Natural killer cell treated with Interleukin-12 subunit alpha and Interleukin-12 subunit beta and Interleukin-15 and Interleukin-18, amount 100 ng/mL, for 72 hours (primary cell): ENCODE measurements at regions not wholly inside any gene's neighbourhood (a gene's known extent, or its start where the extent isn't known, plus 50 kb on each side); places are given as distances from the start of the nearest gene placed in this dataset.

Source experiments
- ATAC-seq, 2 donors: fragments of 150-1000 bp; cut with Tn5 transposase in 1 of 2; sonication (Bioruptor Pico), chemical (Tn5 transposase) in 1 of 2; 2 replicates each; pipeline ENCODE4 v1.10.0; 2021
- DNase-seq: peaks from one replicate; pipeline ENCODE4 v3.0.0; 2022; ENCODE audit warnings: low spot score
- H3K27ac Mint-ChIP-seq, 2 donors: 1 replicate in 1 of 2; 2 replicates in 1 of 2; pipeline ENCODE4 v1.8.0; 2022; ENCODE audit warnings: mixed read lengths in 2 of 2, mild to moderate bottlenecking in 1 of 2, moderate library complexity in 1 of 2
- H3K27me3 Mint-ChIP-seq, 2 donors: 1 replicate in 1 of 2; 2 replicates in 1 of 2; pipeline ENCODE4 v1.8.0; 2022; ENCODE audit warnings: mixed read lengths in 2 of 2
- H3K36me3 Mint-ChIP-seq: one replicate; pipeline ENCODE4 v1.8.0; 2022; ENCODE audit warnings: mixed read lengths
- H3K4me1 Mint-ChIP-seq, 2 donors: 1 replicate in 1 of 2; 2 replicates in 1 of 2; pipeline ENCODE4 v1.8.0; 2022; ENCODE audit warnings: low read depth in 2 of 2, mixed read lengths in 2 of 2, mild to moderate bottlenecking in 1 of 2
- H3K4me3 Mint-ChIP-seq: one replicate; pipeline ENCODE4 v1.8.0; 2022; ENCODE audit warnings: mixed read lengths
- H3K9me3 Mint-ChIP-seq: 2 replicates; pipeline ENCODE4 v1.8.0; 2022; ENCODE audit warnings: mixed read lengths

DNA sequence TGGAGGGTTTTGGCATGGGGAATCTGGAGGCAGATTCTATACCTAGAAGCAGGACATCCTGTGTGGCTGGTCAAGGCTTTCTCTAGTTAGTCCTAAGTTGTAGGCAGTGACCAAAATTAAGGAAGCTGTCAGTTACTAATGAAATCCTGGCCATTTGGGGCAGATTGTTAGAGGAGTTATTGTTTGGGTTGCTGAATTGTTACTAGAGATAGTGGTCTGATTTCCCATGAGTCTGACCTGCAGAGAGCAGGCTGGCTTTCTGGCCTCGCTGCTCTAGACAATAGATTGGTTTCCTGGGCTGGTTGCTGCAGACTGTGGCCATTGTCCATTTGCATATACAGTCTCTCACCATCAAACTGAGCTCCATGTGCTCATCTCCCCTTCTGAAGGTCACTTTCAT is 205.0 kb upstream of the SASH1 start:
- ATAC-seq = no peak
- Mint-ChIP-seq H3K27ac (no peak overlapping the region), H3K4me1 (no peaks in the 10 kb centered on the region), H3K27me3 (peaks cover 8% of the 10 kb centered on the region in 2 donors), H3K9me3 (peaks cover 8% of the 10 kb centered on the region), H3K4me3 (no peak overlapping the region), H3K36me3 (no peaks in the 10 kb centered on the region)
- no peak for DNase-seq

DNA sequence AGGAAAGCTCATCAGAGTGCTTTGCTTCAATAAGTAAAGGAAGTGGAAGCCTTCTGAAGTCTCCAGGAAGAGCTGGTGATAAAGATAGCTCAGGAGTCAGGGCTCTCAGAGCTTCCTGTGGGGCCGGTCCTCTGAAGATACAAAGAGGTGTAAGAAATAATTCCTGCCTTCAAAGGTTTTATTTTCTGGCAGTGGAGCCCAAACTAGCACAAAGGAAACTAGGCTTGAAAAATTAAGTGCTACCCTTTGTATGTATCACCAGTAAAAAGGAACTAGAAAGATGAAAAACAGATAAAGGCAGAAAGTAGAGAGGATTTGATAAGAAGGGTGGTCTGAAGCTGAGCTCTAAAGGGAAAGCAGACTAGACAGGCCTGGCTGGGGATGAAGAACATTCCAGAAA is 204.1 kb upstream of the SASH1 start:
- DNase-seq (no peak), ATAC-seq (no peak)
- Mint-ChIP-seq H3K36me3 (no peaks in the 10 kb centered on the region), H3K27ac (no peak overlapping the region), H3K4me3 (no peak overlapping the region), H3K27me3 (peaks cover 14 to 17% of the 10 kb centered on the region in 2 donors), H3K4me1 (no peaks in the 10 kb centered on the region), H3K9me3 (peaks cover 8% of the 10 kb centered on the region)

DNA sequence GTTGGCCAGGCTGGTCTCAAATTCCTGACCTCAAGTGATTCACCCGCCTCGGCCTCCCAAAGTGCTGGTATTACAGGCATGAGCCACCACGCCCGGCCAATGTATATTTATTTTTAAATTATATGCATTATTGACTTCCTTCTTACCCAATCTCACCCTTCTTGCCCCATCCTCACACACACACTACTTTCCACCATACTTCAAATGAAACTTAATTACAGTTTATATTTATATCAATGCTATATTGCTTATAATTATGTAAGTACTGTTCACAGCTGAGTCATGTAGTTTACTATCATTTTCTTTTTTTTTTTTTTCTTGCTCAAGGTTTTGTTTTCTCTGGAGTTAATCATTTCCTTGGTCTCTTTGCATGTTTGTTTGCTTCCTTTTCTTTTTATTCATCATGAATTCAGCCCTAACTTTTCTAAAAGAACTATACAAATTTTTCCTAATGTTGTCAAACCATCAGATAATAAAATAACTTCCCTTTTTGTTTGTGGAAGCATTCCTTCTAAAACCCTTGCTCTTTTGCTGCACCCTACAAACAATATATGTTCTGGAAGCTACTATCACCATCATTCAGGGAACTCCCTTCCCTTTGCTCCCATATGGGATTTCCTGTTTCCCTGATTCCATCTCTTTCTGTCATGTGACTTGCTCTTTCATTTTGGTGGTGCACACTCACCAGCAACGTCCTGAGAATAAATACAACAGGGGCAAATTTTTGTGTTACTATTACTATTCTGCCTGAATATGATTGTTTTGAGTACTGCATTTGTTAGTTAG is 201.7 kb upstream of the SASH1 start:
- no peak overlapping the region for H3K27ac Mint-ChIP-seq
- peaks cover 8% of the 10 kb centered on the region for H3K9me3 Mint-ChIP-seq
- no peak for ATAC-seq
- H3K4me1 Mint-ChIP-seq = no peaks in the 10 kb centered on the region
- H3K27me3 Mint-ChIP-seq = peaks cover 13 to 19% of the 10 kb centered on the region in 2 donors
- no peak overlapping the region for H3K4me3 Mint-ChIP-seq
- H3K36me3 Mint-ChIP-seq = no peaks in the 10 kb centered on the region
- DNase-seq = no peak

DNA sequence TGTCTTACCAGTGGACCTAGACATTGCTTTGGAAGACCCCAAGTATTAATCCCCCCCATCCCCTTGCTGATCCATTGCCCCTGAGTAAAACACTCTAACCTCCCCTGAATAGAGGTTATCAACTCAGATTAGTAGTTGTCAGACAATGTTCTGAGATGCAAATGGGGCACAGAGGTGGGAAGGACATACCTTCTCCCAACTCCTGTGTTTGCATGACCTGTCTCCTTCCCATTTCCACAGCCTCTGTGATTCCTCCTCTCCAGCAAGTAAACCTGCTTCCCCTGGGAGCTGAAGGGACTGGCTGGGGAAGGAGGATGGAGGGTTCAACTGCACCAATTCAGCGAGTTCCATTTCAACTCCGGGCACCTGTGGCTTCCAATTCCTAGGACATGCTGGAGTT is 199.8 kb upstream of the SASH1 start:
- H3K36me3 Mint-ChIP-seq = no peaks in the 10 kb centered on the region
- ATAC-seq = no peak
- no peak for DNase-seq
- no peak overlapping the region for H3K27ac Mint-ChIP-seq
- peaks cover 3% of the 10 kb centered on the region for H3K9me3 Mint-ChIP-seq
- H3K4me1 Mint-ChIP-seq = peaks cover 3 to 5% of the 10 kb centered on the region in 2 donors
- no peak overlapping the region for H3K4me3 Mint-ChIP-seq
- H3K27me3 Mint-ChIP-seq = peaks cover 13 to 19% of the 10 kb centered on the region in 2 donors

DNA sequence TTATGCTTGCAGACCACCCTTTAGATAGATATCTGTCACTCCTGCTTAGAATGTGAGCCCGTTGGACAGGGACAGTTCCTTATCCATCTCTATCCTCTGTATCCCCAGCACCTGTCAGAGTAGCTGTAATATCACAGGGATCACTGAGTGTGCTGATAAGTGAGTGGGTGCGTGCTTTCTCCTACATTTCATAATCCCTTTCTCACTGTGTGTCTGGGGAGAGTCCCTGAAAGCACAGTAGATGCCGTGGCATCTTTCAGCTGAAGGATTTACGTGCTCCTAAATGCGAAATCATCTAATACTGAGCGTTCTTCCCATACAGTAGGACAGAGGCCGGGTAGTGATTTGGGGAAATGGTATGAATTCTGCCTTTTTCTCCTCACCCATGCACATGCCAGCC is 198.9 kb upstream of the SASH1 start:
- DNase-seq (no peak), ATAC-seq (no peak)
- peaks cover 13 to 19% of the 10 kb centered on the region in 2 donors for H3K27me3 Mint-ChIP-seq
- H3K36me3 Mint-ChIP-seq = no peaks in the 10 kb centered on the region
- H3K4me1 Mint-ChIP-seq = peaks cover 3 to 5% of the 10 kb centered on the region in 2 donors
- no peak overlapping the region for H3K27ac Mint-ChIP-seq
- no peak overlapping the region for H3K4me3 Mint-ChIP-seq
- peaks cover 3% of the 10 kb centered on the region for H3K9me3 Mint-ChIP-seq

DNA sequence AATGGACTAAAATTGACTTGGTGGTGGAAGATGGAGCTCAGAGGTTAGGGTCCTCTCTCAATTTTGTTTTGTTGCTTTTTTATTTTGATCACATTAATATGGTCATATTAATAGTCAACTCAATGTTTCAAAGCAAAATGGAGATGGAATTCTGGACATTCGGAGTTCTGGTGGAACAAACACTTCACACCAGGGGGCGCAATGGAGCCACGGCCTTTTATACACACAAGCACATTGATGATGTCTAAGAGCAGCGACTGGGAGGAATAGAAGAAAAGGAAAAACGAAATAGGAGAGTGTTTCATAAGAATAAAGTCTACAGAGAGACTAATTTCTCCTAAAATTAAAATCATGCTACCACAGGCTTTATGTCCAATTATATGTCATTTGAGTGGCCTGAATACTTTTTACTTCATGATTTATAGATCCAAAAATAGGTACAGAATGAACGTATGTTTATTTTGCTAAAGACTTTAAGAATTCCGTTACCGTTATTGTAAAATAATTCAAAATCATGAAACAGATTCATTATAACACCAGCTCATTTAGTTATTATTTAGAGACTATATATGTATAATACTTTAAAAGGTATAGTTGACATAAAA is 197.6 kb upstream of the SASH1 start:
- Mint-ChIP-seq H3K9me3 (peaks cover 3% of the 10 kb centered on the region), H3K27me3 (peaks cover 14 to 19% of the 10 kb centered on the region in 2 donors), H3K4me3 (no peak overlapping the region), H3K4me1 (peaks cover 3 to 5% of the 10 kb centered on the region in 2 donors), H3K27ac (no peak overlapping the region), H3K36me3 (no peaks in the 10 kb centered on the region)
- ATAC-seq (no peak), DNase-seq (no peak)

DNA sequence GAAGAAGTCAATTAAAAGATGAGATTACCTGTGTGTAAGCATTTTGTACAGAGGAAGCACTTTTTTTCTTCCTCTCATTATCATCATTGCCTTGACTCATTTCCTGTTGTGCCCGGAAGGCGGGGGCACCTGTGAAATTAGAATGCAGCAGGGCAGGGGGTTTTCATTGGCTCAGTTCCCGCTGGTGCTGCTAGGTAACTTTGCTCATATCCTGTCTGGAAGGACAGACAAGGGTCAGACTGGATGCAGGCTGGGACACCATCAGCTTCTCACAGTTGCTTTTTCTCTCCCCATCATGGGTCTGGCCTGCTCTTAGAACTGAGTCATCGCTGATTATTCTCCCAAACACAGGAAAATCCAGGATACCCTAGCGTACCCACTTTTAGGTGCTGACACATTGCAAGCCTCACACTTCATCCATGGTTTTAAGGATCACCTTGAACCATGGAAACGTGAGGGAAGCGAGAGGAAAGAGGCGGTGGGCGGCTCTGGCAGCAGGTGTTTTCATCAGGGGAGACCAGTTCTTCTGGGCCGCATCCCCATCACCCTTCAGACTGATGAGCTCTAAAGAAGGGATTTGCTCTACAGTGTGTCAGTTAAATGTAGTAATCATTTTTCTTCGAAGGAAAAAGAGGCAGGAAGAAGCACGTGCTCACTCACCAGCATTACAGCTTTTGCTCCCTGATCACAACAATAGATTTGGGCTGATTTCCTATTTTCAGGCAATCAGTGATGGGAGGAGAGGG is 195.7 kb upstream of the SASH1 start:
- H3K27ac Mint-ChIP-seq = no peak overlapping the region
- H3K9me3 Mint-ChIP-seq = no peaks in the 10 kb centered on the region
- H3K4me1 Mint-ChIP-seq = peaks cover 3 to 5% of the 10 kb centered on the region in 2 donors
- no peaks in the 10 kb centered on the region for H3K36me3 Mint-ChIP-seq
- H3K27me3 Mint-ChIP-seq = peaks cover 21 to 33% of the 10 kb centered on the region in 2 donors
- DNase-seq (no peak), ATAC-seq (peak in 1 of 2 donors; percentile 58)
- no peak overlapping the region for H3K4me3 Mint-ChIP-seq

DNA sequence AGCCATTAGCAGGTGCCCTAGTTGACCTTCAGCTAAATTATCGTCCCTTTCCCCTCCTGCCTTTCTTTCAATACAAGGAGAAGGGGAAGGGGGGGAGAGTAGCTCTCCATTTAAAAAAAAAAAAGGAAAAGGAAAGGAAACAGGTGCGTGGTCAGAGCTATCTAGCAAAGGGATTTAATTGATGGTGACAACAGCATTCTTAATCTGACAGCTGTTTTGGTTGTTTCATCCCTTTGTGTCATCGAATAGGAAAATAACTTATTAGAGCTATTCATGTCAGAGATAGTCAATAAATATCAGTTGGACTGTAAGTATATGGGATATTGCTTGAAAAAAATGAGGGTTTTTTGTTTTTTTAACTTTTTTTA is 195.2 kb upstream of the SASH1 start:
- Mint-ChIP-seq H3K27me3 (peaks cover 23 to 39% of the 10 kb centered on the region in 2 donors), H3K4me1 (peaks cover 3 to 5% of the 10 kb centered on the region in 2 donors), H3K4me3 (no peak overlapping the region), H3K36me3 (no peaks in the 10 kb centered on the region), H3K27ac (no peak overlapping the region), H3K9me3 (no peaks in the 10 kb centered on the region)
- ATAC-seq (no peak), DNase-seq (no peak)

DNA sequence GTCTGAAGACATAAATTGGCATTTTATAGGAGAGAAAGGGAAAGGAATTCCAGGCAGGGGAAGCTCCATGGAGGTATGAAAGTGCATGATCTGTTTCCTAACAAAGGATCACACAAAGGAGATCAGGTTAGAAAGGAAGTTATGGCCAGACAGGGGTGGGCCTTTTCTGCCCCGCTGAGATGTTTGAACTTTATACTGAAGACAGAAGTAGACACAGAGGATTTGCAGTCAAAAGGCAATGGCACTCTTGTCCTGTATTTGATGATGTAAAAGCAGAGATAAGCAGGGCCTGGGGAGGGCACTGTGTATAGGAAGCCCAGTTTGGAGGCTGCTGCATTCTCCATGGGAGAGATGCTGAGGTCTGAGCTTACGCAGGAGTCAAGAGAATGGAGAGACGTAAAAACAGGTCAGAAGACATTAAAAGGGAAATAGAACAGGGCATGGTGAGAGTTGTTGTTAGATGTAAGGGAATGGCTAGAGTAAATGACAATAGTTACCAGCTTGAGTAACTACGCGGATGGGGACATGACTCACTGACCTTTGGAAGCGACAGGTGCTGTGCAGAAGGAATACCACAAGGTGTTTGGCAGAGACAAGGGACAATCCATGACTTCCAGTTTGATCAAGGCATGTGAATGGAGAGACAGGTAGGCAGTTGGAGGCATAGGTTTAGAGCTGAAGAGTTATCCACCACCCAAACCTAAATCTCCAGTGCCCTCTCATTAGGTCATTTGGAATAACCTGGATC is 190.6 kb upstream of the SASH1 start:
- peaks cover 8 to 26% of the 10 kb centered on the region in 2 donors for H3K27me3 Mint-ChIP-seq
- DNase-seq (no peak), ATAC-seq (no peak)
- no peaks in the 10 kb centered on the region for H3K36me3 Mint-ChIP-seq
- no peak overlapping the region for H3K4me3 Mint-ChIP-seq
- no peak overlapping the region for H3K27ac Mint-ChIP-seq
- peaks cover 0 to under 1% of the 10 kb centered on the region in 2 donors for H3K4me1 Mint-ChIP-seq
- H3K9me3 Mint-ChIP-seq = no peaks in the 10 kb centered on the region

DNA sequence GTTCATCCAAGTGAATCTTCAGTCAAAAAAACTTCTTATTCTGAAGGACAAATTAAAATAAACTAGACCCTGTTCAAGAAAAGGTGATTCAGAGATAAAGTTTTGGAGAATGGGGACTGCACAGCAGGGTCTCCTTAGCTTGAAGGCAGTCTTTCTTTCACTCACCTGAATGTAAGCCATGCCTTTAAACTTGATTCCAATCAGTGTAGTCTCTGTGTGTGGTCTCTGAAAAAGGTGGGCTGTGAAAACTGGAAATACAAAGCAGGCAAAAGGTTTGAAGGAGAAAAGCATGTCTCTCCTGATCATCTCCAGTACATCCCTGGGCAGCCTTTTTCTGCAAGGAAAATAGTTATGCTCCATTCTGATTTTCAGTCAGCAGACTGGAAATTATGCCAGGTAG is 188.0 kb upstream of the SASH1 start:
- Mint-ChIP-seq H3K4me3 (no peak overlapping the region), H3K27ac (no peak overlapping the region), H3K9me3 (no peaks in the 10 kb centered on the region), H3K36me3 (no peaks in the 10 kb centered on the region), H3K27me3 (peaks cover 8 to 26% of the 10 kb centered on the region in 2 donors), H3K4me1 (no peaks in the 10 kb centered on the region)
- ATAC-seq (no peak), DNase-seq (no peak)

DNA sequence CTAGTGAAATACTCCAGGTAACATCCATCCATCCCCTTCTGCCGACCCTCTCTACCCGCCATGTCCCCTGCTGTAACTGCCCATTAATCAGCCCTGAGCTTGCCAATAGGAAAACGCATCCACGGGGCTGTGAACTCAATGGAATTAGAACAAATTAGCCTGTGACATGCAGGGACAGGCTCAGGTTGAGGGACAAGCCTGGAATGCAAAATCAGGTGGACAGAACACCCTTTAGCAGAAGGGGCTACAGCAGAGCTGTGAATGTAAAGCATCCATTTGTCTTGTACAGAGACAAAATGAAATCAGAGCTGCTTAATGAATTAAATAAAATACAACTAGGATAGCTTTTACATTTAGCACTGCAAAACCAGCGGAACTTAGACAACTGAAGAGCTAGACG is 187.3 kb upstream of the SASH1 start:
- Mint-ChIP-seq H3K9me3 (no peaks in the 10 kb centered on the region), H3K27ac (no peak overlapping the region), H3K27me3 (peaks cover 8 to 22% of the 10 kb centered on the region in 2 donors), H3K36me3 (no peaks in the 10 kb centered on the region), H3K4me1 (no peaks in the 10 kb centered on the region), H3K4me3 (no peak overlapping the region)
- no peak for DNase-seq
- ATAC-seq = no peak

DNA sequence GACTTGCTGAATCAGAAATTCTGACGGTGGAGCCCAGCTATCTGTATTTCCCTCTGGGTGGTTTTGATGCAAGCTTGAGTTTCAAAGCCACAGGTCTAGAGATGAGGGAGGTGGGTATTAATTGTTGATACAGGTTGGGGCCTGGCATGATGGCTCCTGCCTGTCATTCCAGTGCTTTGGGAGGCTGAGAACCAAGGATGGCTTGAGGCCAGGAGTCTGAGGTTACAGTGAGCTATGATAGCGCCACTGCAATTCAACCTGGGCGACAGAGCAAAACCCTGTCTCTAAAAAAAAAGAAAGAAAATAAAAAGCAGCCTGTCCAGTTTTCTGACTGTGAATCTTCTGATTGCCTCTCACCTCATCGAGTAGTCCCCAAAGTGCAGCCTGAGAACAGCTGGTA is 184.8 kb upstream of the SASH1 start:
- Mint-ChIP-seq H3K4me3 (no peak overlapping the region), H3K9me3 (no peaks in the 10 kb centered on the region), H3K36me3 (no peaks in the 10 kb centered on the region), H3K27ac (no peak overlapping the region), H3K4me1 (no peaks in the 10 kb centered on the region), H3K27me3 (no peaks in the 10 kb centered on the region)
- ATAC-seq = no peak
- DNase-seq = no peak

DNA sequence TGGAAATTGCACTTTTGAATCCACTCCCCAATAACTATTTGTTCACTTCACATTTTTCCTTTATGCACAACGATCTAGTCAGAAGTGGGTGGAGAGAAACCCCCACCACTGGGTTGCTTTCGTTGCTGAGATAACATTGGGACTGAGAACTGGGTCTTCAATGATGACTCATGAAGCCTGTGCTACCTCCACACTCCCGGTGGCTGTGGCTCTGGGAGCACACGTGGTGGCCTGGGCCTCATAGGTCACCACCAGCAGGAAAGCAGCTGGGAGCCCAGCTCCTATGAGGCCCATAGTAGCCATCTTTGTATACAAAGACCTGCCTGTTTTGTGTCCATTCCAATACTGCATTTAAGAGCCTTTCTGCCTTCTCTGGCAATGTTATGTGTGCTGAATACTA is 178.0 kb upstream of the SASH1 start:
- DNase-seq = no peak
- ATAC-seq = no peak
- Mint-ChIP-seq H3K36me3 (no peaks in the 10 kb centered on the region), H3K4me1 (no peaks in the 10 kb centered on the region), H3K9me3 (no peaks in the 10 kb centered on the region), H3K27ac (no peak overlapping the region), H3K4me3 (no peak overlapping the region), H3K27me3 (peaks cover 0 to 5% of the 10 kb centered on the region in 2 donors)
